B cell (primary cell): ENCODE measurements at regions not wholly inside any gene's neighbourhood (a gene's known extent, or its start where the extent isn't known, plus 50 kb on each side); places are given as distances from the start of the nearest gene placed in this dataset.

Source experiments
- ATAC-seq: fragments of 200-7000 bp; cut with Tn5 transposase; one replicate; pipeline ENCODE4 v1.10.0; 2021; ENCODE audit warnings: low read depth, mild to moderate bottlenecking, moderate number of reproducible peaks, moderate library complexity
- CTCF ChIA-PET: fragments of 350-600 bp; sonication (Branson Sonifier 250); formaldehyde crosslinking; loops from one replicate; lab custom pipeline; 2021; ENCODE audit warnings: antibody characterized with exemption, inconsistent platforms; lab: Charles Lee
- POLR2A ChIA-PET: fragments of 350-600 bp; sonication (Branson Sonifier 250); formaldehyde crosslinking; loops from one replicate; lab custom pipeline; 2021; ENCODE audit warnings: antibody characterized with exemption; lab: Charles Lee
- DNase-seq: peaks from one replicate; pipeline ENCODE4 v3.0.0; 2013
- H2AFZ ChIP-seq: 2 replicates; pipeline ENCODE4 v1.6.1; 2012; ENCODE audit warnings: mild to moderate bottlenecking, low read depth, low read length; ENCODE audit not compliant: insufficient read depth, poor library complexity, severe bottlenecking
- H3K27ac ChIP-seq, 2 donors: 1 replicate in 1 of 2; 2 replicates in 1 of 2; pipeline ENCODE4 v1.5.1; 2012 to 2013; ENCODE audit warnings: low read length in 2 of 2, mild to moderate bottlenecking in 2 of 2, moderate library complexity in 1 of 2
- H3K27me3 ChIP-seq, 4 experiments: fragments of 200-600 bp in 1 of 4; sonication (generic) in 1 of 4; replicated peaks in 1 of 4; 1 replicate in 2 of 4; 2 replicates in 2 of 4; pipeline versions ENCODE4 v1.6.1 to v1.7.0; 2013 to 2016; ENCODE audit warnings: low read length in 3 of 4, mild to moderate bottlenecking in 2 of 4, mixed read lengths in 1 of 4, moderate library complexity in 1 of 4; ENCODE audit not compliant: insufficient read depth in 4 of 4, control insufficient read depth in 3 of 4; ENCODE audit errors: control extremely low read depth in 1 of 4
- H3K36me3 ChIP-seq, 2 experiments: replicated peaks in 1 of 2; 1 replicate in 1 of 2; 2 replicates in 1 of 2; pipeline versions ENCODE4 v1.6.1 to v1.7.1; 2013; ENCODE audit warnings: low read length in 1 of 2; ENCODE audit not compliant: insufficient read depth in 2 of 2, control insufficient read depth in 1 of 2; ENCODE audit errors: control extremely low read depth in 1 of 2, extremely low read depth in 1 of 2
- H3K4me1 ChIP-seq, 2 donors: fragments of 200-600 bp in 1 of 2; sonication (generic) in 1 of 2; 1 replicate in 1 of 2; 2 replicates in 1 of 2; pipeline versions ENCODE4 v1.5.1 to v1.6.1; 2013 to 2017; ENCODE audit warnings: low read length in 2 of 2; ENCODE audit not compliant: control insufficient read depth in 2 of 2, insufficient read depth in 2 of 2
- H3K4me2 ChIP-seq: replicated peaks from 2 replicates; pipeline ENCODE3; 2012; ENCODE audit warnings: mild to moderate bottlenecking, low read depth, low read length; ENCODE audit not compliant: poor library complexity, severe bottlenecking
- H3K4me3 ChIP-seq, 5 experiments: fragments of 200-600 bp in 1 of 5; sonication (generic) in 1 of 5; 1 replicate in 3 of 5; 2 replicates in 2 of 5; pipeline versions ENCODE4 v1.5.1 to v1.7.0; 2011 to 2016; ENCODE audit warnings: low read length in 4 of 5, mild to moderate bottlenecking in 4 of 5, low read depth in 2 of 5, control low read depth in 1 of 5, moderate library complexity in 1 of 5; ENCODE audit not compliant: insufficient read depth in 1 of 5; ENCODE audit errors: control extremely low read depth in 1 of 5, extremely low read depth in 1 of 5
- H3K79me2 ChIP-seq: fragments of 200-600 bp; sonication (generic); one replicate; pipeline ENCODE4 v1.6.0; 2016; ENCODE audit warnings: low read length; ENCODE audit not compliant: control insufficient read depth, insufficient read depth
- H3K9ac ChIP-seq: fragments of 200-600 bp; sonication (generic); 2 replicates; pipeline ENCODE4 v1.6.1; 2017; ENCODE audit warnings: mild to moderate bottlenecking, low read length, moderate library complexity
- H3K9me3 ChIP-seq, 3 donors: one replicate each; pipeline versions ENCODE4 v1.6.1 to v1.7.1; 2013; ENCODE audit warnings: low read length in 2 of 3; ENCODE audit not compliant: control insufficient read depth in 2 of 3, insufficient read depth in 1 of 3; ENCODE audit errors: control extremely low read depth in 1 of 3
- H4K20me1 ChIP-seq: 2 replicates; pipeline ENCODE4 v1.6.0; 2012; ENCODE audit warnings: mild to moderate bottlenecking, low read length; ENCODE audit not compliant: insufficient read depth, control insufficient read depth, poor library complexity, severe bottlenecking
- H3K27ac Mint-ChIP-seq: one replicate; pipeline ENCODE4 v1.8.0; 2021; ENCODE audit warnings: mixed read lengths
- H3K27me3 Mint-ChIP-seq: one replicate; pipeline ENCODE4 v1.8.0; 2021; ENCODE audit warnings: mixed read lengths
- H3K4me1 Mint-ChIP-seq: one replicate; pipeline ENCODE4 v1.8.0; 2021; ENCODE audit warnings: mixed read lengths
- H3K4me3 Mint-ChIP-seq: one replicate; pipeline ENCODE4 v1.8.0; 2021; ENCODE audit warnings: mixed read lengths
- H3K9me3 Mint-ChIP-seq: one replicate; pipeline ENCODE4 v1.8.0; 2022; ENCODE audit warnings: mixed read lengths; ENCODE audit not compliant: insufficient read depth
- CTCF ChIP-seq: fragments of 200-600 bp; IDR thresholded peaks from one replicate; pipeline ENCODE4 v1.8.0; 2022; ENCODE audit warnings: antibody characterized with exemption, mild to moderate bottlenecking
- EZH2 ChIP-seq: IDR thresholded peaks from 2 replicates; pipeline ENCODE4 v1.6.1; 2012; ENCODE audit warnings: borderline replicate concordance, low read depth, mild to moderate bottlenecking, moderate library complexity, low read length; ENCODE audit not compliant: insufficient read depth, poor library complexity, severe bottlenecking
- WGBS: methylation state at CpG from one replicate; pipeline ENCODE4 v1.1.5; 2013; ENCODE audit warnings: missing lambda C conversion rate; ENCODE audit not compliant: insufficient coverage; 5-methylcytosine and 5-hydroxymethylcytosine counted together
- intact Hi-C: fragments of 100-400 bp; cut with micrococcal nuclease; formaldehyde crosslinking; loops from one replicate; pipeline ENCODE4 v1.10.0; 2022

GRCh38 chr7:123367484-123368122 is 166.8 kb downstream of the IQUB start:
- 14% methylated on average over 1 of the region's 5 CpGs for WGBS
- no peaks in the 10 kb centered on the region for H3K4me1 ChIP-seq
- no peak overlapping the region for H3K4me2 ChIP-seq
- no peak overlapping the region for H3K27ac Mint-ChIP-seq
- no peak overlapping the region for H3K9ac ChIP-seq
- no peaks in the 10 kb centered on the region for H3K36me3 ChIP-seq
- H3K27me3 ChIP-seq, result no peaks in the 10 kb centered on the region
- H3K4me3 Mint-ChIP-seq, result no peak overlapping the region
- DNase-seq (no peak), ATAC-seq (no peak)
- no peaks in the 10 kb centered on the region for H3K9me3 Mint-ChIP-seq
- no peak overlapping the region for H3K27ac ChIP-seq
- H4K20me1 ChIP-seq, result no peaks in the 10 kb centered on the region
- ChIA-PET CTCF (no interaction called here), POLR2A (no interaction called here)
- H3K9me3 ChIP-seq, result peaks cover 0 to 3% (median 0%) of the 10 kb centered on the region in 3 donors
- intact Hi-C loops, result no loop called here
- H3K4me1 Mint-ChIP-seq, result no peaks in the 10 kb centered on the region
- TF ChIP-seq CTCF (no peak), EZH2 (no peak)
- H3K79me2 ChIP-seq, result no peaks in the 10 kb centered on the region
- no peaks in the 10 kb centered on the region for H3K27me3 Mint-ChIP-seq
- no peak overlapping the region for H2AFZ ChIP-seq
- no peak overlapping the region for H3K4me3 ChIP-seq

GRCh38 chr7:123367031-123367430 is 167.3 kb upstream of the SLC13A1 start:
- Histone ChIP-seq H3K36me3 (no peaks in the 10 kb centered on the region), H3K9ac (no peak overlapping the region), H2AFZ (no peak overlapping the region), H4K20me1 (no peaks in the 10 kb centered on the region), H3K4me2 (no peak overlapping the region), H3K4me1 (no peaks in the 10 kb centered on the region), H3K79me2 (no peaks in the 10 kb centered on the region), H3K27ac (no peak overlapping the region), H3K27me3 (no peaks in the 10 kb centered on the region), H3K4me3 (no peak overlapping the region), H3K9me3 (peaks cover 0 to 3% (median 0%) of the 10 kb centered on the region in 3 donors)
- ChIA-PET CTCF (no interaction called here), POLR2A (no interaction called here)
- TF ChIP-seq EZH2 (no peak), CTCF (no peak)
- Mint-ChIP-seq H3K9me3 (no peaks in the 10 kb centered on the region), H3K4me3 (no peak overlapping the region), H3K27me3 (no peaks in the 10 kb centered on the region), H3K4me1 (no peaks in the 10 kb centered on the region), H3K27ac (no peak overlapping the region)
- DNase-seq (no peak), ATAC-seq (no peak)
- no CpG with 5 or more reads among the region's 4 CpGs for WGBS
- intact Hi-C loops, result no loop called here
